Heart left ventricle (tissue), 16 donors: ENCODE measurements at regions not wholly inside any gene's neighbourhood (a gene's known extent, or its start where the extent isn't known, plus 50 kb on each side); places are given as distances from the start of the nearest gene placed in this dataset.

Experiments
- ATAC-seq, 4 donors: fragments of 200-7000 bp; cut with Tn5 transposase; one replicate each; pipeline ENCODE4 v1.9.1; 2020 to 2022; ENCODE audit warnings: moderate library complexity in 4 of 4, mild to moderate bottlenecking in 3 of 4, moderate number of reproducible peaks in 1 of 4
- DNase-seq, 5 donors: peaks; one replicate each; pipeline ENCODE4 v3.0.0-alpha.2; 2020
- H3K27ac ChIP-seq, 12 donors: fragments of 200-600 bp; sonication (generic) in 4 of 12; one replicate each; pipeline versions ENCODE4 v1.5.0 to v1.8.0; 2016 to 2022; ENCODE audit warnings: mild to moderate bottlenecking in 2 of 12
- H3K27me3 ChIP-seq, 9 donors: fragments of 200-600 bp; sonication (generic) in 2 of 9; one replicate each; pipeline versions ENCODE4 v1.5.1 to v1.8.0; 2016 to 2022; ENCODE audit warnings: mild to moderate bottlenecking in 3 of 9
- H3K36me3 ChIP-seq, 9 donors: fragments of 200-600 bp; sonication (generic) in 2 of 9; one replicate each; pipeline versions ENCODE4 v1.5.0 to v1.8.0; 2018 to 2022; ENCODE audit warnings: mild to moderate bottlenecking in 2 of 9
- H3K4me1 ChIP-seq, 12 donors: fragments of 200-600 bp; sonication (generic) in 4 of 12; one replicate each; pipeline versions ENCODE4 v1.5.0 to v1.8.0; 2016 to 2022; ENCODE audit warnings: mild to moderate bottlenecking in 3 of 12
- H3K4me3 ChIP-seq, 12 donors: fragments of 200-600 bp; sonication (generic) in 4 of 12; one replicate each; pipeline versions ENCODE4 v1.5.0 to v1.8.0; 2017 to 2022; ENCODE audit warnings: mild to moderate bottlenecking in 9 of 12, moderate library complexity in 4 of 12
- H3K9me3 ChIP-seq, 12 donors: fragments of 200-600 bp; sonication (generic) in 4 of 12; one replicate each; pipeline versions ENCODE4 v1.5.0 to v1.8.0; 2016 to 2022; ENCODE audit warnings: mild to moderate bottlenecking in 1 of 12
- CTCF ChIP-seq, 12 donors: fragments of 200-600 bp; sonication (generic) in 4 of 12; IDR thresholded peaks; one replicate each; pipeline versions ENCODE4 v1.5.0 to v1.8.0; 2018 to 2022; ENCODE audit warnings: antibody characterized with exemption in 12 of 12, mild to moderate bottlenecking in 5 of 12
- POLR2A ChIP-seq, 2 donors: fragments of 450-650 bp; IDR thresholded peaks; one replicate each; pipeline ENCODE4 v1.6.1; 2017; ENCODE audit warnings: antibody characterized with exemption in 2 of 2, mild to moderate bottlenecking in 2 of 2, moderate library complexity in 2 of 2
- WGBS, 4 donors: extraction: QIAGEN DNeasy Blood & Tissue Kit in 2 of 4; methylation state at CpG; one replicate each; pipeline versions ENCODE4 v1.1.5 to v1.1.7; 2013 to 2018; 5-methylcytosine and 5-hydroxymethylcytosine counted together
- intact Hi-C, 10 donors: fragments of 100-400 bp; cut with DNase I; formaldehyde crosslinking; loops; one replicate each; pipeline versions ENCODE4 v1.11.1 to v1.14.2; 2022
- donor health status: ischemic (EF 13 %, LVEDD 7.1; RV severe dilation, severe dysfunction).
- donor health status: healthy with polysubstance abuse.
- donor health status: DM: no; HTN: yes; CAD: no.
- donor health status: DM: no; HTN: no; CAD: no.
- donor health status: ischemic (EF 25% LVEDD 6.9; RV normal size, moderate dysfunction).
- donor health status: ischemic (EF 25% LVEDD 5.7; RV mildly dilated, moderate dysfunction).
- donor health status: healthy.
- donor health status: DM: yes; HTN: yes; CAD: no.
- donor health status: ischemic (EF 35%, LVEDD 5.7; RV mildly dilated, moderate dysfunction).
- donor health status: nonischemic (EF 11% LVEDD 7.7; RV severe dilation, severe dysfunction).
- donor health status: DM: yes; HTN: yes; CAD: no.
- donor health status: PGD.
- donor health status: ischemic (EF 29% LVEDD 5.4; RV normal size, mild dysfunction).
- donor health status: nonischemic (EF 23%, LVEDD 6.1; RV moderate dilation, normal function).

- Histone ChIP-seq H3K9me3 (peaks cover 0 to 11% (median 4%) of the 10 kb centered on the region in 12 donors), H3K4me1 (peaks cover 0 to 6% (median 0%) of the 10 kb centered on the region in 12 donors), H3K4me3 (no peak overlapping the region), H3K36me3 (no peaks in the 10 kb centered on the region), H3K27ac (no peak overlapping the region), H3K27me3 (peaks cover 0 to 24% (median 0%) of the 10 kb centered on the region in 9 donors)
- TF ChIP-seq CTCF (IDR thresholded peaks at IDR 0.05) (no peak), POLR2A (IDR thresholded peaks at IDR 0.05) (no peak)
- intact Hi-C loops, result no loop called here
- ATAC-seq (no peak), DNase-seq (peak in 2 of 5 donors; percentile 4 to 8)
- 36 to 42% (median 39%) methylated on average over 15 of the region's 15 CpGs for WGBS, 4 donors
These were observed 75.5 kb upstream of the PPP2R2D start for GRCh38 chr10:131825150-131825848.

DNA sequence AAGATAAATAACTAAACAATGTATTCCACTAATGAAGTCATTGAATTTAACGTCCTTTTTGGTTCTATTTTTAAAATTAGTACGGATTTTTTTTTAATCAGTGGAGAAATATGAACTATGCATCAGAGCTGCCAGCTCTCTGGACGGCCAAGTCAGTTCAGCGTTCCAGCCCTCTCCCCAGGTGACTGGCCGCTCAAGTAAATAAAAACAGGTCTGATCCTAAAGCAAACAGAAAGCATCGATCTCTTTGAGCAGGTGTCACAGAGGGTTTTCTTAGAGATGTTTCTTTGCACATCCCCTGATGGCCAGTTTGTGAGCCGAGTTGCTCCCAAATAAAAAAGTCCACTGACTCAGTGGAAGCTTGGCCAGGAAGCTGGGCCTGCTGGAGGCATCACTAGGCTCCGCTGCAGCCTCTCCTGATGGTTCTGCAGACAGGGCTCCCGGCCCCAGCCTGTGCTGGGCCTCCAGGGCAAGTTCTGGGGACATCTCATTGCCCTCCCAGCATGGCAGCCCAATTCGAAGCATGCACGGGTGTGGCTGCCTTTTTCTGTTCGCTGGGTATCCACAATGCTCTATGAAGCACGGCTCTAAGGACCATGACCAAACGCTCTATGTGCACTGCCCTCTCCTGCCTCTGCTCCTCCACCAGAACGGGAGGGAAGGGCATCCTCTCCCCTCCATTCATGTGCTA, 74.7 kb upstream of the PPP2R2D start:
- ATAC-seq (no peak), DNase-seq (peak in 1 of 5 donors; percentile 37)
- Histone ChIP-seq H3K4me1 (peaks cover 0 to 6% (median 0%) of the 10 kb centered on the region in 12 donors), H3K36me3 (no peaks in the 10 kb centered on the region), H3K27me3 (peaks cover 0 to 32% (median 3%) of the 10 kb centered on the region in 9 donors), H3K4me3 (no peak overlapping the region), H3K27ac (no peak overlapping the region), H3K9me3 (peaks cover 0 to 11% (median 4%) of the 10 kb centered on the region in 12 donors)
- no peak for TF ChIP-seq CTCF (IDR thresholded peaks at IDR 0.05)
- no peak for TF ChIP-seq POLR2A (IDR thresholded peaks at IDR 0.05)
- intact Hi-C loops, result no loop called here
- WGBS, 4 donors, result 68 to 73% (median 69%) methylated on average over 15 of the region's 15 CpGs

GRCh38 chr10:131829156-131829930, 71.5 kb upstream of the PPP2R2D start:
- ATAC-seq (no peak), DNase-seq (peak in 2 of 5 donors; percentile 4 to 37)
- Histone ChIP-seq H3K36me3 (no peaks in the 10 kb centered on the region), H3K27me3 (peaks cover 0 to 44% (median 0%) of the 10 kb centered on the region in 9 donors), H3K4me1 (peaks cover 0 to 6% (median 0%) of the 10 kb centered on the region in 12 donors), H3K4me3 (no peak overlapping the region), H3K27ac (no peak overlapping the region), H3K9me3 (peaks cover 0 to 11% (median 5%) of the 10 kb centered on the region in 12 donors)
- 74 to 80% (median 75%) methylated on average over 10 to 14 of the region's 14 CpGs for WGBS, 4 donors
- intact Hi-C loops, result no loop called here
- no peak for TF ChIP-seq POLR2A (IDR thresholded peaks at IDR 0.05)
- no peak for TF ChIP-seq CTCF (IDR thresholded peaks at IDR 0.05)
